ENCODE measurements at regions not wholly inside any gene's neighbourhood (a gene's known extent, or its start where the extent isn't known, plus 50 kb on each side); places are given as distances from the start of the nearest gene placed in this dataset.

GRCh38 chr11:57121996-57122395 is 59.8 kb upstream of the LRRC55 start:
- H2AFZ ChIP-seq (ENCODE audit: low read depth, low read length, poor library complexity, severe bottlenecking): no peak overlapping the region
- TF ChIP-seq FOSL1 (IDR thresholded peaks at IDR 0.05; ENCODE audit: low read depth) (no peak), CTCF (IDR thresholded peaks at IDR 0.05 in 2 of 3, conservative IDR thresholded peaks at IDR 0.05 in 1 of 3; ENCODE audit: borderline replicate concordance in 1 of 3, insufficient read depth in 1 of 3, low read depth in 2 of 3, low read length in 2 of 3) (no peak), POLR2AphosphoS5 (IDR thresholded peaks at IDR 0.05; ENCODE audit: low read depth, low read length) (no peak), CBX3 (IDR thresholded peaks at IDR 0.05; ENCODE audit: low read depth) (no peak), ATF3 (IDR thresholded peaks at IDR 0.05) (no peak), ZFX (IDR thresholded peaks at IDR 0.05) (no peak), ZBTB33 (IDR thresholded peaks at IDR 0.05; ENCODE audit: extremely low read depth, insufficient replicate concordance, low read length) (no peak), ELF1 (IDR thresholded peaks at IDR 0.05; ENCODE audit: borderline replicate concordance, low read depth) (no peak)
- no peak overlapping the region for H3K4me3 ChIP-seq (replicated peaks in 1 of 2; ENCODE audit: low read depth in 1 of 2, low read length in 2 of 2)
- no peaks in the 10 kb centered on the region for H3K36me3 ChIP-seq (ENCODE audit: control insufficient read depth in 1 of 2, insufficient read depth in 2 of 2, low read length in 2 of 2)
- H3K79me2 ChIP-seq (ENCODE audit: insufficient read depth, low read length): no peaks in the 10 kb centered on the region
- intact Hi-C loops (cut with micrococcal nuclease): no loop called here
- ChIA-PET RAD21 (ENCODE audit: low non-redundant PET in 1 of 2, low total read pairs in 2 of 2, uncharacterized antibody in 2 of 2, unreplicated experiment in 2 of 2) (no interaction called here), CTCF (interaction anchor here (5.1 kb wide), 1 partner anchor 127 kb away, joined by 37 read pairs; no protein-coding TSS in a partner anchor), POLR2A (no interaction called here)
- no TSS peak for BruUV-seq (replicated peaks)
- H4K20me1 ChIP-seq (ENCODE audit: insufficient read depth): no peaks in the 10 kb centered on the region
- DNase-seq (ENCODE audit: low read depth, low spot score) (no peak), ATAC-seq (no peak)
- no peak overlapping the region for H3K27ac ChIP-seq (ENCODE audit: low read depth, low read length)
- H3K27me3 ChIP-seq (ENCODE audit: insufficient read depth, low read length): peaks cover 30% of the 10 kb centered on the region
- H3K4me2 ChIP-seq (ENCODE audit: low read length): no peak overlapping the region
- no peak overlapping the region for H3K9ac ChIP-seq (ENCODE audit: low read length)
- H3K4me1 ChIP-seq (ENCODE audit: control insufficient read depth in 1 of 2, insufficient read depth in 2 of 2, low read length in 2 of 2): no peaks in the 10 kb centered on the region; a peak in 1 of 4 replicates
- H3K9me3 ChIP-seq (ENCODE audit: control insufficient read depth in 1 of 2, insufficient read depth in 1 of 2, low read depth in 1 of 2, low read length in 2 of 2): no peaks in the 10 kb centered on the region
- H3K9me2 ChIP-seq (ENCODE audit: insufficient read depth): no peaks in the 10 kb centered on the region

Data from HCT116 (cell line).